Smooth muscle cell (in vitro differentiated cells): ENCODE measurements at regions not wholly inside any gene's neighbourhood (a gene's known extent, or its start where the extent isn't known, plus 50 kb on each side); places are given as distances from the start of the nearest gene placed in this dataset.

ENCODE experiments used
- DNase-seq: peaks from one replicate; lab custom pipeline; 2025; ENCODE audit not compliant: unreplicated experiment; lab: John Stamatoyannopoulos, UW
- H2AFZ ChIP-seq: fragments of 200-600 bp; sonication (generic); 2 replicates; pipeline ENCODE4 v1.6.0; 2016; ENCODE audit warnings: antibody characterized with exemption, low read depth, mild to moderate bottlenecking
- H3F3A ChIP-seq: fragments of 200-600 bp; sonication (generic); 2 replicates; pipeline ENCODE4 v1.6.0; 2017; ENCODE audit warnings: antibody characterized with exemption, low read depth
- H3K27ac ChIP-seq: fragments of 200-600 bp; sonication (generic); 2 replicates; pipeline ENCODE4 v1.5.1; 2016; ENCODE audit warnings: low read depth, mild to moderate bottlenecking
- H3K27me3 ChIP-seq: fragments of 200-600 bp; sonication (generic); 2 replicates; pipeline ENCODE4 v1.6.1; 2016; ENCODE audit warnings: low read depth, mild to moderate bottlenecking
- H3K36me3 ChIP-seq: fragments of 200-600 bp; sonication (generic); 2 replicates; pipeline ENCODE4 v1.5.1; 2016; ENCODE audit warnings: low read depth
- H3K4me1 ChIP-seq: fragments of 200-600 bp; sonication (generic); 2 replicates; pipeline ENCODE4 v1.5.1; 2016; ENCODE audit warnings: low read depth
- H3K4me2 ChIP-seq: fragments of 200-600 bp; sonication (generic); 2 replicates; pipeline ENCODE4 v1.6.0; 2016; ENCODE audit warnings: mild to moderate bottlenecking
- H3K4me3 ChIP-seq: fragments of 200-600 bp; sonication (generic); 2 replicates; pipeline ENCODE4 v1.5.1; 2016; ENCODE audit warnings: mild to moderate bottlenecking
- H3K79me2 ChIP-seq: fragments of 200-600 bp; sonication (generic); 2 replicates; pipeline ENCODE4 v1.6.0; 2016; ENCODE audit warnings: low read depth, mild to moderate bottlenecking
- H3K9ac ChIP-seq: fragments of 200-600 bp; sonication (generic); 2 replicates; pipeline ENCODE4 v1.6.0; 2016; ENCODE audit warnings: low read depth
- H3K9me3 ChIP-seq: fragments of 200-600 bp; sonication (generic); replicated peaks from 2 replicates; pipeline ENCODE4 v1.5.1; 2016; ENCODE audit warnings: low read depth
- H4K20me1 ChIP-seq: fragments of 200-600 bp; sonication (generic); 2 replicates; pipeline ENCODE4 v1.6.0; 2016; ENCODE audit warnings: low read depth
- CTCF ChIP-seq: fragments of 200-600 bp; sonication (generic); IDR thresholded peaks from 2 replicates; pipeline ENCODE4 v1.5.1; 2017; ENCODE audit warnings: borderline replicate concordance, mild to moderate bottlenecking, antibody characterized with exemption; ENCODE audit not compliant: insufficient read depth, poor library complexity, severe bottlenecking
- WGBS: methylation state at CpG from one replicate; pipeline ENCODE4 v1.1.7; 2016; ENCODE audit warnings: low lambda C conversion rate; 5-methylcytosine and 5-hydroxymethylcytosine counted together

- Histone ChIP-seq H3K27ac (no peak overlapping the region), H3K9me3 (no peaks in the 10 kb centered on the region), H3K36me3 (no peaks in the 10 kb centered on the region), H3K4me2 (no peak overlapping the region), H3K27me3 (no peaks in the 10 kb centered on the region), H3K4me1 (peaks cover 19% of the 10 kb centered on the region), H2AFZ (no peak overlapping the region), H4K20me1 (no peaks in the 10 kb centered on the region), H3K79me2 (no peaks in the 10 kb centered on the region), H3K9ac (no peak overlapping the region), H3K4me3 (no peak overlapping the region), H3F3A (peaks cover 23% of the 10 kb centered on the region)
- no peak for DNase-seq
- TF ChIP-seq CTCF = no peak
- WGBS = 55% methylated on average over 3 of the region's 3 CpGs
Measured at GRCh38 chr7:3245721-3246120, 55.3 kb upstream of the SDK1 start.

- Histone ChIP-seq H3K27ac (no peak overlapping the region), H3F3A (peaks cover 23% of the 10 kb centered on the region), H3K9me3 (no peaks in the 10 kb centered on the region), H3K4me3 (no peak overlapping the region), H3K4me1 (peaks cover 19% of the 10 kb centered on the region), H3K4me2 (no peak overlapping the region), H3K79me2 (no peaks in the 10 kb centered on the region), H3K9ac (no peak overlapping the region), H3K27me3 (no peaks in the 10 kb centered on the region), H2AFZ (no peak overlapping the region), H4K20me1 (no peaks in the 10 kb centered on the region), H3K36me3 (no peaks in the 10 kb centered on the region)
- WGBS = 22% methylated on average over 3 of the region's 3 CpGs
- no peak for TF ChIP-seq CTCF
- DNase-seq = no peak
Measured at GRCh38 chr7:3246127-3246526, 54.9 kb upstream of the SDK1 start.

- Histone ChIP-seq H3K27me3 (no peaks in the 10 kb centered on the region), H3K79me2 (no peaks in the 10 kb centered on the region), H3K27ac (no peak overlapping the region), H4K20me1 (no peaks in the 10 kb centered on the region), H2AFZ (no peak overlapping the region), H3K9me3 (no peaks in the 10 kb centered on the region), H3K4me2 (no peak overlapping the region), H3K36me3 (no peaks in the 10 kb centered on the region), H3K4me3 (no peak overlapping the region), H3K4me1 (peaks cover 19% of the 10 kb centered on the region), H3F3A (peaks cover 23% of the 10 kb centered on the region), H3K9ac (no peak overlapping the region)
- WGBS = 35% methylated on average over 4 of the region's 4 CpGs
- TF ChIP-seq CTCF = no peak
- DNase-seq = no peak
Measured at GRCh38 chr7:3246651-3247050, 54.4 kb upstream of the SDK1 start.

- no peak for DNase-seq
- no peaks in the 10 kb centered on the region for H3K36me3 ChIP-seq
- no peak overlapping the region for H3K27ac ChIP-seq
- H3K27me3 ChIP-seq = no peaks in the 10 kb centered on the region
- H4K20me1 ChIP-seq = no peaks in the 10 kb centered on the region
- WGBS = 58% methylated on average over 5 of the region's 5 CpGs
- no peaks in the 10 kb centered on the region for H3K9me3 ChIP-seq
- peaks cover 9% of the 10 kb centered on the region for H3F3A ChIP-seq
- H3K4me1 ChIP-seq = peaks cover 10% of the 10 kb centered on the region
- H2AFZ ChIP-seq = no peak overlapping the region
- H3K79me2 ChIP-seq = no peaks in the 10 kb centered on the region
- no peak overlapping the region for H3K4me3 ChIP-seq
- H3K4me2 ChIP-seq = no peak overlapping the region
- TF ChIP-seq CTCF = no peak
- no peak overlapping the region for H3K9ac ChIP-seq
Measured at GRCh38 chr7:3250725-3251124, 50.3 kb upstream of the SDK1 start.
